SU-DHL-6 (cell line): ENCODE measurements at regions not wholly inside any gene's neighbourhood (a gene's known extent, or its start where the extent isn't known, plus 50 kb on each side); places are given as distances from the start of the nearest gene placed in this dataset.

Experiments
- H2AFZ ChIP-seq: fragments of 200-600 bp; sonication (generic); 2 replicates; pipeline ENCODE4 v1.6.1; 2014; ENCODE audit warnings: low read depth, mild to moderate bottlenecking, moderate library complexity, mixed read lengths, antibody characterized with exemption, low read length; ENCODE audit not compliant: severe bottlenecking
- H3F3A ChIP-seq: fragments of 200-600 bp; shearing (Covaris generic); 2 replicates; pipeline ENCODE4 v1.6.0; 2016; ENCODE audit warnings: antibody characterized with exemption, mild to moderate bottlenecking; ENCODE audit not compliant: insufficient read depth
- H3K27ac ChIP-seq: fragments of 200-600 bp; sonication (generic); 2 replicates; pipeline ENCODE4 v1.5.1; 2016; ENCODE audit warnings: low read depth, mild to moderate bottlenecking, low read length, moderate library complexity, mixed read lengths
- H3K27me3 ChIP-seq: fragments of 200-600 bp; sonication (generic), shearing (Covaris generic); 2 replicates; pipeline ENCODE4 v1.6.0; 2014; ENCODE audit warnings: mild to moderate bottlenecking, low read length
- H3K36me3 ChIP-seq: fragments of 200-600 bp; sonication (generic); 2 replicates; pipeline ENCODE4 v1.6.1; 2014; ENCODE audit warnings: mild to moderate bottlenecking, low read length, mixed read lengths
- H3K4me2 ChIP-seq: fragments of 300-600, 200-600 bp; shearing (Covaris generic), sonication (generic); 2 replicates; pipeline ENCODE4 v1.6.0; 2014; ENCODE audit warnings: low read length, low read depth, mild to moderate bottlenecking; ENCODE audit not compliant: poor library complexity, severe bottlenecking
- H3K4me3 ChIP-seq: fragments of 200-600 bp; sonication (generic); 2 replicates; pipeline ENCODE4 v1.5.1; 2014; ENCODE audit warnings: antibody characterized with exemption, low read length, mild to moderate bottlenecking, mixed read lengths; ENCODE audit not compliant: insufficient read depth, poor library complexity, severe bottlenecking
- H3K79me2 ChIP-seq: fragments of 200-600 bp; sonication (generic); 2 replicates; pipeline ENCODE4 v1.6.1; 2014; ENCODE audit warnings: mild to moderate bottlenecking, low read length, moderate library complexity; ENCODE audit not compliant: insufficient read depth
- H3K9ac ChIP-seq: fragments of 200-600 bp; sonication (generic); 2 replicates; pipeline ENCODE4 v1.7.0; 2014; ENCODE audit warnings: mild to moderate bottlenecking, low read length
- H3K9me2 ChIP-seq: fragments of 200-600 bp; sonication (generic); replicated peaks from 2 replicates; pipeline ENCODE4 v1.6.1; 2014; ENCODE audit warnings: low read length; ENCODE audit not compliant: insufficient read depth
- H3K9me3 ChIP-seq: fragments of 200-600 bp; sonication (generic); 2 replicates; pipeline ENCODE4 v1.6.1; 2014; ENCODE audit warnings: low read length, mixed read lengths; ENCODE audit not compliant: insufficient read depth
- H4K20me1 ChIP-seq: fragments of 200-600 bp; sonication (generic); 2 replicates; pipeline ENCODE4 v1.6.1; 2014; ENCODE audit warnings: low read depth, mild to moderate bottlenecking, antibody characterized with exemption, low read length, moderate library complexity, mixed read lengths
- EZH2phosphoT487 ChIP-seq: fragments of 200-600 bp; sonication (generic), shearing (Covaris generic); conservative IDR thresholded peaks from 2 replicates; pipeline ENCODE4 v1.6.1; 2018; ENCODE audit warnings: mild to moderate bottlenecking, antibody characterized with exemption, low read length, moderate library complexity, mixed read lengths
- TF ChIP-seq, protein P1 (sequence below): fragments of 200-600 bp; sonication (generic); IDR thresholded peaks from one replicate; pipeline ENCODE4 v1.5.1; 2017; ENCODE audit warnings: antibody characterized with exemption, mild to moderate bottlenecking, low read length, moderate library complexity; ENCODE audit not compliant: insufficient read depth, poor library complexity, severe bottlenecking

DNA sequence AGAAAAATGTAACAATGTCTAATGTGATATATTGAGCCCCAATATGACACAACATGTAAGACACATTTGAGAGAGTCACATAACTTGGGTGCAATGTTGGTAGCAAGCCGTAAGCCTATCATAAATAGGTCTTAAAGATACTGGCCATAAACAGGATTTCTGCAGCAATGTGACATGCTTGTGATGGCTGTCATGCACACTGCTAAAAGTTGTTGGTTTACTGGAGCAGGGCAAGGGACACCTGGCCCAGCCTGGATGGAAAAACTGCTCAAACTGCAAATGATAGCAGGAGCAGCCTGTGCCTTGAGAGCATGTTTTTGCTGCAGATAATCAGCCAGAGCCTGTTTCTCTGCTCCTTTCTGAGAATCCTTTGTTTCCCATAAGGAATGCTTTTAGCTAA is 136.7 kb upstream of the ZNF91 start:
- no peak overlapping the region for H3K4me2 ChIP-seq
- TF ChIP-seq, protein P1, sequence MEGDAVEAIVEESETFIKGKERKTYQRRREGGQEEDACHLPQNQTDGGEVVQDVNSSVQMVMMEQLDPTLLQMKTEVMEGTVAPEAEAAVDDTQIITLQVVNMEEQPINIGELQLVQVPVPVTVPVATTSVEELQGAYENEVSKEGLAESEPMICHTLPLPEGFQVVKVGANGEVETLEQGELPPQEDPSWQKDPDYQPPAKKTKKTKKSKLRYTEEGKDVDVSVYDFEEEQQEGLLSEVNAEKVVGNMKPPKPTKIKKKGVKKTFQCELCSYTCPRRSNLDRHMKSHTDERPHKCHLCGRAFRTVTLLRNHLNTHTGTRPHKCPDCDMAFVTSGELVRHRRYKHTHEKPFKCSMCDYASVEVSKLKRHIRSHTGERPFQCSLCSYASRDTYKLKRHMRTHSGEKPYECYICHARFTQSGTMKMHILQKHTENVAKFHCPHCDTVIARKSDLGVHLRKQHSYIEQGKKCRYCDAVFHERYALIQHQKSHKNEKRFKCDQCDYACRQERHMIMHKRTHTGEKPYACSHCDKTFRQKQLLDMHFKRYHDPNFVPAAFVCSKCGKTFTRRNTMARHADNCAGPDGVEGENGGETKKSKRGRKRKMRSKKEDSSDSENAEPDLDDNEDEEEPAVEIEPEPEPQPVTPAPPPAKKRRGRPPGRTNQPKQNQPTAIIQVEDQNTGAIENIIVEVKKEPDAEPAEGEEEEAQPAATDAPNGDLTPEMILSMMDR: no peak
- no peak for TF ChIP-seq EZH2phosphoT487
- H3K79me2 ChIP-seq: no peaks in the 10 kb centered on the region
- H4K20me1 ChIP-seq: no peaks in the 10 kb centered on the region
- no peak overlapping the region for H2AFZ ChIP-seq
- H3K9me3 ChIP-seq: peaks cover 14% of the 10 kb centered on the region; the same call in 1 of the 2 replicates
- no peaks in the 10 kb centered on the region for H3K36me3 ChIP-seq
- no peaks in the 10 kb centered on the region for H3F3A ChIP-seq
- no peaks in the 10 kb centered on the region for H3K9me2 ChIP-seq
- H3K4me3 ChIP-seq: no peak overlapping the region
- no peaks in the 10 kb centered on the region for H3K27me3 ChIP-seq
- H3K27ac ChIP-seq: no peak overlapping the region
- H3K9ac ChIP-seq: no peak overlapping the region

DNA sequence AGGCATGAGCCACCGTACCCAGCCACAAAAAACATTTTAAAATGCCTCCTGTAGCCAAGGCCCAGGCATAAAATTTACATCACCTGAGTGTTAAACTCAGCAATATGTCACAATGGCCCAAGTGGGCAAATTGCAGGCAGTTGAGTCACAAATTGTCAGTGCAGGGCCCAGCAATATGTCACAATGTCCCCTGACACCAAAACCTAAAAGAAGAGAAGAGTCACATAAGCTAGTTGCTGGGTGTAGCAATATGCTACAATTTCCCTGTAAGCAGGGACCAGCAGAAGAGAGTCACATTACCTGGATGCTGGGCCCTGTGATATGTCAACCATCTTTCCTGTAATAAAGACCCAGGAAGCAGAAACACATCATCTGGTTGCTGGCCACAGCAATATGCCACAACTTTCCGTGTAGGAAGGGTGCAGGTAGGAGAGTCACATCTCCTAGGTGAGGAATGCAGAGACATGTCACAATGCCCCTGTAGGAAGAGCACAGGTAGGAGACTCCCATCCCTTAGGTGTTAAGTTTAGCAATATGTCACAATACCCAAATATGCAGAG is 136.0 kb upstream of the ZNF91 start:
- Histone ChIP-seq H3K9ac (no peak overlapping the region), H3K9me3 (peaks cover 14% of the 10 kb centered on the region; the same call in 1 of the 2 replicates), H4K20me1 (no peaks in the 10 kb centered on the region), H3K27me3 (no peaks in the 10 kb centered on the region), H3K36me3 (no peaks in the 10 kb centered on the region), H3K9me2 (no peaks in the 10 kb centered on the region), H3F3A (no peaks in the 10 kb centered on the region), H3K79me2 (no peaks in the 10 kb centered on the region), H3K4me2 (no peak overlapping the region), H3K27ac (no peak overlapping the region), H2AFZ (no peak overlapping the region), H3K4me3 (no peak overlapping the region)
- no peak for TF ChIP-seq EZH2phosphoT487
- TF ChIP-seq, protein P1: no peak

DNA sequence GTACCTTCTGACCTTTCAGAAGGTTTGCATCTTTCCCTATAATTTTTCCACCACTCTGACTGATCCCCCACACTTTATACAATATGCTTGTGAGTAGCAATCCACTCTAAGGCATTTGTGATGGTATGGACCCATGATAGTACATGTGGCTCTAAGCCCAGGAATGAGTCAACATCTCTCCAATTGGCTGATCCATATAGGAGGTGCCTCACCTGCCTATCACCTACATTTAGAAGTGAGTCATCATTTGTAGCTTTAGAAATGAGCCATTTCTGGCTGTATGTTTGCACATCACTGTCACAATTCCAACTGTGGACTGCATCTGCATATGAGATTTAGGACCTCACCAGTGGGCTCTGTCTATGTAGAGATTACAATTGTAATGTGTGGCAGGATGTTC is 133.1 kb upstream of the ZNF91 start:
- H3K27ac ChIP-seq: no peak overlapping the region
- no peak overlapping the region for H3K4me2 ChIP-seq
- no peaks in the 10 kb centered on the region for H4K20me1 ChIP-seq
- H3K9me2 ChIP-seq: no peaks in the 10 kb centered on the region
- no peaks in the 10 kb centered on the region for H3K79me2 ChIP-seq
- no peak overlapping the region for H2AFZ ChIP-seq
- H3K36me3 ChIP-seq: no peaks in the 10 kb centered on the region
- H3K9ac ChIP-seq: no peak overlapping the region
- H3K4me3 ChIP-seq: no peak overlapping the region
- no peaks in the 10 kb centered on the region for H3F3A ChIP-seq
- H3K9me3 ChIP-seq: peaks cover 14% of the 10 kb centered on the region; the same call in 1 of the 2 replicates
- H3K27me3 ChIP-seq: no peaks in the 10 kb centered on the region
- no peak for TF ChIP-seq EZH2phosphoT487

DNA sequence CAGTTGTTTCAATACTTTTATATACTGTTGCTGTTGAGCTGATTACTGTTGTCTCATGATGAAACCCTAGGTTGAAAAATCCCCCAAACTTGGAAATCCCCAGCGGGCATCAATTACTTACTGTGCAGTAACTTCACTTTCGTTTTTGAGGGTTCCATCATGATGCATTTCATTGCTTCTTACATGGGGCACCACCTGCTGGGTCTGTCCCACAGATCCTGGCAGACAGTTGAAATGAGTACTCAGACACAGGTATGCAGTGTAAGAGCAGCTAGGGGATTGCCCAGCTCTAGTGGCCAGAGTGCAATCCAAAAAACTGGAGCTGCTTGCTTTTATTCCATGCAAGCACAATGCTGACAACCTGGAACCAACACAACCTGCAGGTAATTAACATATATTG is 132.5 kb upstream of the ZNF91 start:
- H3K9ac ChIP-seq: no peak overlapping the region
- no peak overlapping the region for H3K27ac ChIP-seq
- H3K27me3 ChIP-seq: no peaks in the 10 kb centered on the region
- TF ChIP-seq EZH2phosphoT487: no peak
- TF ChIP-seq, protein P1: no peak
- H3K9me2 ChIP-seq: no peaks in the 10 kb centered on the region
- no peaks in the 10 kb centered on the region for H4K20me1 ChIP-seq
- H3K4me3 ChIP-seq: no peak overlapping the region
- H2AFZ ChIP-seq: no peak overlapping the region
- H3K79me2 ChIP-seq: no peaks in the 10 kb centered on the region
- no peaks in the 10 kb centered on the region for H3K36me3 ChIP-seq
- peaks cover 14% of the 10 kb centered on the region; the same call in 1 of the 2 replicates for H3K9me3 ChIP-seq
- no peak overlapping the region for H3K4me2 ChIP-seq
- no peaks in the 10 kb centered on the region for H3F3A ChIP-seq
